OCI-LY7 (cell line): ENCODE measurements at regions not wholly inside any gene's neighbourhood (a gene's known extent, or its start where the extent isn't known, plus 50 kb on each side); places are given as distances from the start of the nearest gene placed in this dataset.
"Not testable (repeated sequence)": the region's sequence is repeated elsewhere in the genome, so short reads cannot be mapped to it uniquely, and the experiment has no call there.

Source experiments
- BruUV-seq: library from RNA; stranded (reverse); fragments of 400-500 nt; replicated peaks from 2 replicates; lab custom pipeline; 2021; lab: Mats Ljungman, UMichigan
- CTCF ChIA-PET: fragments of 300-600 bp; sonication (Branson Sonifier 250); formaldehyde crosslinking; loops from one replicate; lab custom pipeline; 2022; ENCODE audit warnings: antibody characterized with exemption; ENCODE audit not compliant: unreplicated experiment; lab: Charles Lee
- POLR2A ChIA-PET: fragments of 300-600 bp; sonication (Branson Sonifier 250); formaldehyde crosslinking; loops from one replicate; lab custom pipeline; 2022; ENCODE audit warnings: antibody characterized with exemption; lab: Charles Lee
- DNase-seq: peaks from one replicate; pipeline ENCODE4 v3.0.0-alpha.2; 2015; ENCODE audit warnings: low spot score
- H2AFZ ChIP-seq: fragments of 200-600 bp; sonication (generic), shearing (Covaris generic); 2 replicates; pipeline ENCODE4 v1.6.1; 2014; ENCODE audit warnings: mild to moderate bottlenecking, antibody characterized with exemption, low read length, moderate library complexity
- H3K27ac ChIP-seq: fragments of 200-600 bp; sonication (generic); 2 replicates; pipeline ENCODE4 v1.5.1; 2014; ENCODE audit warnings: mixed run types, low read depth, mild to moderate bottlenecking, moderate library complexity, low read length, inconsistent platforms; ENCODE audit not compliant: poor library complexity, severe bottlenecking
- H3K36me3 ChIP-seq: fragments of 200-600 bp; sonication (generic); 2 replicates; pipeline ENCODE4 v1.6.1; 2014; ENCODE audit warnings: mild to moderate bottlenecking, antibody characterized with exemption, low read length, moderate library complexity, mixed read lengths; ENCODE audit not compliant: insufficient read depth
- H3K4me1 ChIP-seq: fragments of 200-600 bp; sonication (generic); 2 replicates; pipeline ENCODE4 v1.5.1; 2014; ENCODE audit warnings: mild to moderate bottlenecking, low read length; ENCODE audit not compliant: insufficient read depth, poor library complexity, severe bottlenecking
- H3K4me2 ChIP-seq: fragments of 200-600 bp; sonication (generic); 2 replicates; pipeline ENCODE4 v1.6.1; 2014; ENCODE audit warnings: mild to moderate bottlenecking, low read length
- H3K4me3 ChIP-seq: fragments of 200-600 bp; sonication (generic); 2 replicates; pipeline ENCODE4 v1.5.1; 2014; ENCODE audit warnings: mild to moderate bottlenecking, low read depth, low read length; ENCODE audit not compliant: poor library complexity, severe bottlenecking
- H3K79me2 ChIP-seq: fragments of 200-600 bp; sonication (generic); 2 replicates; pipeline ENCODE4 v1.6.1; 2016; ENCODE audit warnings: low read depth, mild to moderate bottlenecking, low read length, moderate library complexity, mixed read lengths; ENCODE audit not compliant: insufficient read depth
- H3K9me2 ChIP-seq: fragments of 200-600 bp; sonication (generic); 2 replicates; pipeline ENCODE4 v1.6.1; 2016; ENCODE audit warnings: mild to moderate bottlenecking, low read length, mixed read lengths; ENCODE audit not compliant: insufficient read depth
- H3K9me3 ChIP-seq: fragments of 200-600 bp; sonication (generic); 2 replicates; pipeline ENCODE4 v1.6.1; 2014; ENCODE audit warnings: mild to moderate bottlenecking, mixed run types, low read length, mixed read lengths
- H4K20me1 ChIP-seq: fragments of 200-600 bp; sonication (generic); 2 replicates; pipeline ENCODE4 v1.6.1; 2014; ENCODE audit warnings: mild to moderate bottlenecking, antibody characterized with exemption, low read length, moderate library complexity, mixed read lengths; ENCODE audit not compliant: insufficient read depth
- EZH2phosphoT487 ChIP-seq: fragments of 200-600 bp; sonication (generic); IDR thresholded peaks from 2 replicates; pipeline ENCODE4 v1.6.1; 2018; ENCODE audit warnings: low read depth, borderline replicate concordance, mild to moderate bottlenecking, mixed run types, antibody characterized with exemption, low read length, moderate library complexity, mixed read lengths
- intact Hi-C: fragments of 100-400 bp; cut with micrococcal nuclease; formaldehyde crosslinking; loops from one replicate; pipeline ENCODE4 v1.10.0; 2022; ENCODE audit not compliant: unreplicated experiment
- TF ChIP-seq, protein P1 (sequence below): fragments of 200-600 bp; sonication (generic); conservative IDR thresholded peaks from 2 replicates; pipeline ENCODE4 v1.5.1; 2014; ENCODE audit warnings: mild to moderate bottlenecking, antibody characterized with exemption, low read length, moderate library complexity, mixed read lengths

DNA sequence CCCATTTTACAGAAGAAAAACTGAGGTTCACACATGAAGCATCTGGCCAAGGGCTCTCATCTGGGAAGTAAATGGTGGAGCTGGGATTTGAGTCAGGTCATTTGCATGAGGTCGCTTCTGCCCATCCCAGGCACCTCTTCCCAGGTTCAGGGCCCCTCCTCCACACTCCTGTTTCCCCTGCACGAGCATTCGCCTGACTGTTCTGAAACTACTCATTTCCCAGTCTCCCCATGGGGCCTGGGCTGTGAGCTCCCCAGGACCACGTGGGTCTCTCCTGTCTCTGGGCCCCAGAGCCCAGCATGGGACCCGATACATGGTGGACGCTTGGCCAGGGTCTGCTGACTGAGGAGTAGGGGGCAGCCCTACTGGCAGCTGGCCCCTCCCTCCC is 360.8 kb downstream of the MATN1 start:
- intact Hi-C loops, result no loop called here
- DNase-seq, result no peak
- Histone ChIP-seq H3K36me3 (no peaks in the 10 kb centered on the region), H3K4me3 (no peak overlapping the region), H2AFZ (no peak overlapping the region), H3K9me2 (no peaks in the 10 kb centered on the region), H4K20me1 (no peaks in the 10 kb centered on the region), H3K79me2 (no peaks in the 10 kb centered on the region), H3K4me2 (no peak overlapping the region), H3K9me3 (no peaks in the 10 kb centered on the region), H3K27ac (no peak overlapping the region), H3K4me1 (no peaks in the 10 kb centered on the region)
- TF ChIP-seq EZH2phosphoT487, result no peak
- TF ChIP-seq, protein P1, sequence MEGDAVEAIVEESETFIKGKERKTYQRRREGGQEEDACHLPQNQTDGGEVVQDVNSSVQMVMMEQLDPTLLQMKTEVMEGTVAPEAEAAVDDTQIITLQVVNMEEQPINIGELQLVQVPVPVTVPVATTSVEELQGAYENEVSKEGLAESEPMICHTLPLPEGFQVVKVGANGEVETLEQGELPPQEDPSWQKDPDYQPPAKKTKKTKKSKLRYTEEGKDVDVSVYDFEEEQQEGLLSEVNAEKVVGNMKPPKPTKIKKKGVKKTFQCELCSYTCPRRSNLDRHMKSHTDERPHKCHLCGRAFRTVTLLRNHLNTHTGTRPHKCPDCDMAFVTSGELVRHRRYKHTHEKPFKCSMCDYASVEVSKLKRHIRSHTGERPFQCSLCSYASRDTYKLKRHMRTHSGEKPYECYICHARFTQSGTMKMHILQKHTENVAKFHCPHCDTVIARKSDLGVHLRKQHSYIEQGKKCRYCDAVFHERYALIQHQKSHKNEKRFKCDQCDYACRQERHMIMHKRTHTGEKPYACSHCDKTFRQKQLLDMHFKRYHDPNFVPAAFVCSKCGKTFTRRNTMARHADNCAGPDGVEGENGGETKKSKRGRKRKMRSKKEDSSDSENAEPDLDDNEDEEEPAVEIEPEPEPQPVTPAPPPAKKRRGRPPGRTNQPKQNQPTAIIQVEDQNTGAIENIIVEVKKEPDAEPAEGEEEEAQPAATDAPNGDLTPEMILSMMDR, result no peak
- no TSS peak for BruUV-seq
- ChIA-PET POLR2A (interaction anchor here (0.7 kb wide), 1 partner anchor 9 kb away, joined by 3 read pairs; no protein-coding TSS in a partner anchor), CTCF (no interaction called here)

DNA sequence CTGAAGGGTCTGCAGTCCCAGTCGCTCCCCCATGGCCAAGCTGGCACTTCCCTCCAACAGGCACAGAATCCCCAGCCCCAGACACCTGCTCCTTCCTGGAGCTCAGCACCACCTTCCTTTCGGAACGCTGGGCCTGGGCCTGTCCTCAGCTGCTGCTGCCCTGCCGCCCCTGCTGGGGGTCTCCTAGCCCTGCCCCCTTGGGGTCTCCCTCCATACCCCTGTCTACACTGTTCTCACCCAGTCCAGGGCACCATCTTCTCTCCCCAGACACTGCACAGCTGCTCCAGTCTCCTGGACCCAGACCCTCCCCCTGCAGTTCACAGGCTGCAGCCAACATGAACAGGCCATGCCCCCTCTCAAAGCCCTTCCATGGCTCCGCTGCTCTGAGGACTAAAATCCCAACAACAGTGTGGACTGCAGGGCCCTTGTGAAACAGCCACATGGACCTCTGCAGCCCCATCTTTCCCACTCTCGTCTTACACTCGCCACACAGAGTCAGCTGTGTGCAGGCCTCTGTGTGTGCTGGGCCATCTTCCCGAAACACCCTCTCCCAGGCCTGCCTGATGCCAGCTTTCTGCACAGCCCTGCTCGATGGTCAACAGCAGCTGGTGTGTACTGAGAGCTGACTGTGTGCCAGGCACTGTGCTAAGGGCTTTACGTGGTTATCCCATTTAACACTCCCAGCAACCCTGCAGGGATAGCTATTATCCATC is 361.3 kb downstream of the MATN1 start:
- H3K9me3 ChIP-seq, H2AFZ ChIP-seq, H3K4me2 ChIP-seq, H3K36me3 ChIP-seq, CTCF ChIA-PET, H3K4me1 ChIP-seq, H3K27ac ChIP-seq, BruUV-seq, intact Hi-C loops, H4K20me1 ChIP-seq, DNase-seq, H3K79me2 ChIP-seq, H3K9me2 ChIP-seq, H3K4me3 ChIP-seq: not testable (repeated sequence)
- POLR2A ChIA-PET, result interaction anchor here (0.7 kb wide), 1 partner anchor 10 kb away, joined by 3 read pairs; no protein-coding TSS in a partner anchor

DNA sequence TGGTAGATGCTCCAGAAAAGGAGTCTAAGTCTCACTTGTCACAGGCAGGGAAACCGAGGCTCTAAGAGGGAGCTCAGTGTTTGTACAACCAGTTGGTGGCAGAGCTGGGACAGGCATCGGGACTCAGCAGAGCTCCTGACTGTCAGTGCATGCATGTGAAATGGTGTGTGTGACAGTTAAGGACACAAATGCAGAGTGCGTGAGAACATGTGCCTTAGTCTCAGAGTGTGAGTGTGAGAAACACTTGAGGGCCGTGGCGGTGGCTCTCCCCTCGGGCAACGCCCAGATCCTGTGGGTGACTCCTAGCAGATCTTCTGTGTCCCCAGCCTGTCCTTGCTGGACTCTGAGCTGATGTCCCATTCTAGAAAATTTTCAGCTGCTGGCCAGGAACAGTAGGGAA is 362.6 kb downstream of the MATN1 start:
- Histone ChIP-seq H2AFZ (no peak overlapping the region), H3K4me3 (no peak overlapping the region), H3K9me2 (no peaks in the 10 kb centered on the region), H4K20me1 (no peaks in the 10 kb centered on the region), H3K36me3 (no peaks in the 10 kb centered on the region), H3K4me2 (no peak overlapping the region), H3K27ac (no peak overlapping the region), H3K9me3 (no peaks in the 10 kb centered on the region), H3K79me2 (no peaks in the 10 kb centered on the region), H3K4me1 (no peaks in the 10 kb centered on the region)
- BruUV-seq, result no TSS peak
- TF ChIP-seq, protein P1, result no peak
- TF ChIP-seq EZH2phosphoT487, result no peak
- intact Hi-C loops, result no loop called here
- CTCF ChIA-PET, result no interaction called here
- POLR2A ChIA-PET, result no interaction called here
- DNase-seq, result no peak
